ENCODE measurements at regions not wholly inside any gene's neighbourhood (a gene's known extent, or its start where the extent isn't known, plus 50 kb on each side); places are given as distances from the start of the nearest gene placed in this dataset.

- TF ChIP-seq, protein P1, sequence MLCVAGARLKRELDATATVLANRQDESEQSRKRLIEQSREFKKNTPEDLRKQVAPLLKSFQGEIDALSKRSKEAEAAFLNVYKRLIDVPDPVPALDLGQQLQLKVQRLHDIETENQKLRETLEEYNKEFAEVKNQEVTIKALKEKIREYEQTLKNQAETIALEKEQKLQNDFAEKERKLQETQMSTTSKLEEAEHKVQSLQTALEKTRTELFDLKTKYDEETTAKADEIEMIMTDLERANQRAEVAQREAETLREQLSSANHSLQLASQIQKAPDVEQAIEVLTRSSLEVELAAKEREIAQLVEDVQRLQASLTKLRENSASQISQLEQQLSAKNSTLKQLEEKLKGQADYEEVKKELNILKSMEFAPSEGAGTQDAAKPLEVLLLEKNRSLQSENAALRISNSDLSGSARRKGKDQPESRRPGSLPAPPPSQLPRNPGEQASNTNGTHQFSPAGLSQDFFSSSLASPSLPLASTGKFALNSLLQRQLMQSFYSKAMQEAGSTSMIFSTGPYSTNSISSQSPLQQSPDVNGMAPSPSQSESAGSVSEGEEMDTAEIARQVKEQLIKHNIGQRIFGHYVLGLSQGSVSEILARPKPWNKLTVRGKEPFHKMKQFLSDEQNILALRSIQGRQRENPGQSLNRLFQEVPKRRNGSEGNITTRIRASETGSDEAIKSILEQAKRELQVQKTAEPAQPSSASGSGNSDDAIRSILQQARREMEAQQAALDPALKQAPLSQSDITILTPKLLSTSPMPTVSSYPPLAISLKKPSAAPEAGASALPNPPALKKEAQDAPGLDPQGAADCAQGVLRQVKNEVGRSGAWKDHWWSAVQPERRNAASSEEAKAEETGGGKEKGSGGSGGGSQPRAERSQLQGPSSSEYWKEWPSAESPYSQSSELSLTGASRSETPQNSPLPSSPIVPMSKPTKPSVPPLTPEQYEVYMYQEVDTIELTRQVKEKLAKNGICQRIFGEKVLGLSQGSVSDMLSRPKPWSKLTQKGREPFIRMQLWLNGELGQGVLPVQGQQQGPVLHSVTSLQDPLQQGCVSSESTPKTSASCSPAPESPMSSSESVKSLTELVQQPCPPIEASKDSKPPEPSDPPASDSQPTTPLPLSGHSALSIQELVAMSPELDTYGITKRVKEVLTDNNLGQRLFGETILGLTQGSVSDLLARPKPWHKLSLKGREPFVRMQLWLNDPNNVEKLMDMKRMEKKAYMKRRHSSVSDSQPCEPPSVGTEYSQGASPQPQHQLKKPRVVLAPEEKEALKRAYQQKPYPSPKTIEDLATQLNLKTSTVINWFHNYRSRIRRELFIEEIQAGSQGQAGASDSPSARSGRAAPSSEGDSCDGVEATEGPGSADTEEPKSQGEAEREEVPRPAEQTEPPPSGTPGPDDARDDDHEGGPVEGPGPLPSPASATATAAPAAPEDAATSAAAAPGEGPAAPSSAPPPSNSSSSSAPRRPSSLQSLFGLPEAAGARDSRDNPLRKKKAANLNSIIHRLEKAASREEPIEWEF (IDR thresholded peaks at IDR 0.05; ENCODE audit: insufficient replicate concordance, low read depth, low read length), result no peak
- no peak for TF ChIP-seq MTA2 (IDR thresholded peaks at IDR 0.05; ENCODE audit: low read depth)
Observed at GRCh38 chr18:51345848-51346391, 148.4 kb upstream of the MEX3C start (continued).

GRCh38 chr18:51346404-51346803 is 148.9 kb upstream of the MEX3C start:
- ChIA-PET SMC1A (ENCODE audit: uncharacterized antibody, unreplicated experiment) (interaction anchor here (1.1 kb wide), 1 partner anchor 54 kb away, joined by 3 read pairs; no protein-coding TSS in a partner anchor), CTCF (no interaction called here), RAD21 (ENCODE audit: unreplicated experiment) (no interaction called here), POLR2A (no interaction called here)
- H3K9me3 ChIP-seq (replicated peaks; ENCODE audit: control insufficient read depth, insufficient read depth, low read length), result no peaks in the 10 kb centered on the region
- no peak for TF ChIP-seq RUNX3 (IDR thresholded peaks at IDR 0.05; ENCODE audit: low read length)
- no peak for TF ChIP-seq POLR2AphosphoS2 (IDR thresholded peaks at IDR 0.05; ENCODE audit: low read depth, low read length)
- no peaks in the 10 kb centered on the region for H3K36me3 ChIP-seq (ENCODE audit: control insufficient read depth in 2 of 2, insufficient read depth in 2 of 2, low read length in 1 of 2)
- H3K9ac ChIP-seq (ENCODE audit: control insufficient read depth, insufficient read depth, low read length), result no peak overlapping the region
- H3K27ac ChIP-seq (ENCODE audit: control insufficient read depth, insufficient read depth), result no peak overlapping the region
- DNase-seq (ENCODE audit: low read depth, low spot score) (no peak), FAIRE-seq (no peak), ATAC-seq (no peak)
- in situ Hi-C loops (cut with MboI), result no loop called here
- no peaks in the 10 kb centered on the region for H3K4me1 ChIP-seq (ENCODE audit: control insufficient read depth, insufficient read depth, low read length)
- no TSS peak for BruUV-seq (replicated peaks)
- no peaks in the 10 kb centered on the region for H4K20me1 ChIP-seq (ENCODE audit: control insufficient read depth, insufficient read depth)
- no peak overlapping the region for H3K4me2 ChIP-seq (ENCODE audit: control insufficient read depth, insufficient read depth)
- H2AFZ ChIP-seq (ENCODE audit: control insufficient read depth, low read depth, low read length), result no peak overlapping the region
- intact Hi-C loops (cut with micrococcal nuclease; ENCODE audit: unreplicated experiment), result no loop called here
- 24% methylated on average over 4 of the region's 4 CpGs for WGBS (ENCODE audit: insufficient coverage, insufficient replicate concordance, low lambda C conversion rate, missing lambda C conversion rate)
- no peak overlapping the region for H3K4me3 ChIP-seq
- H3K79me2 ChIP-seq (ENCODE audit: control insufficient read depth, insufficient read depth, low read length), result no peaks in the 10 kb centered on the region
- H3K27me3 ChIP-seq (replicated peaks in 1 of 2; ENCODE audit: control insufficient read depth in 2 of 2, insufficient read depth in 2 of 2, low read length in 1 of 2), result no peaks in the 10 kb centered on the region

Measured in GM12878 (cell line).